H1 (cell line): ENCODE measurements at regions not wholly inside any gene's neighbourhood (a gene's known extent, or its start where the extent isn't known, plus 50 kb on each side); places are given as distances from the start of the nearest gene placed in this dataset.

ENCODE experiments used
- CTCF ChIA-PET: fragments of 300-600 bp; sonication (Branson Sonifier 250); formaldehyde crosslinking; loops from one replicate; lab custom pipeline; 2021; ENCODE audit not compliant: partially characterized antibody; lab: Charles Lee
- POLR2A ChIA-PET: fragments of 300-600 bp; sonication (Branson Sonifier 250); formaldehyde crosslinking; loops from one replicate; lab custom pipeline; 2021; ENCODE audit warnings: inconsistent platforms; ENCODE audit not compliant: partially characterized antibody; lab: Charles Lee
- DNase-seq, 2 experiments: peaks; one replicate each; pipeline versions ENCODE4 v3.0.0 to v3.0.0-alpha.2; 2010 to 2022; ENCODE audit warnings: low spot score in 2 of 2, low read depth in 1 of 2, mixed read lengths in 1 of 2
- FAIRE-seq: peaks from 2 replicates; lab custom pipeline; 2011; peaks lifted over from hg19 to GRCh38; lab: Jason Lieb, UNC
- H2AFZ ChIP-seq: 2 replicates; pipeline ENCODE4 v1.8.1; 2012; ENCODE audit warnings: low read length, inconsistent platforms
- H2AK5ac ChIP-seq: 2 replicates; pipeline ENCODE4 v1.6.1; 2013; ENCODE audit warnings: low read depth, low read length
- H2BK120ac ChIP-seq: replicated peaks from 2 replicates; pipeline ENCODE3; 2013; ENCODE audit warnings: low read depth, low read length, inconsistent platforms
- H2BK12ac ChIP-seq: 2 replicates; pipeline ENCODE4 v1.6.1; 2013; ENCODE audit warnings: low read depth, low read length
- H2BK15ac ChIP-seq: 2 replicates; pipeline ENCODE4 v1.6.1; 2013; ENCODE audit warnings: low read length
- H2BK20ac ChIP-seq: 2 replicates; pipeline ENCODE4 v1.6.1; 2013; ENCODE audit warnings: low read length
- H2BK5ac ChIP-seq: 2 replicates; pipeline ENCODE4 v1.6.1; 2013; ENCODE audit warnings: low read depth, low read length
- H3K14ac ChIP-seq: 2 replicates; pipeline ENCODE4 v1.6.1; 2013; ENCODE audit warnings: inconsistent platforms; ENCODE audit not compliant: insufficient read length
- H3K18ac ChIP-seq: 2 replicates; pipeline ENCODE4 v1.6.1; 2013; ENCODE audit warnings: low read length; ENCODE audit errors: extremely low read depth
- H3K23ac ChIP-seq: 2 replicates; pipeline ENCODE4 v1.6.1; 2013; ENCODE audit warnings: inconsistent platforms; ENCODE audit not compliant: insufficient read length
- H3K23me2 ChIP-seq: 2 replicates; pipeline ENCODE4 v1.6.1; 2013; ENCODE audit warnings: low read depth, low read length
- H3K27ac ChIP-seq: 2 replicates; pipeline ENCODE4 v1.6.1; 2011; ENCODE audit warnings: low read depth, low read length, inconsistent platforms
- H3K27me3 ChIP-seq, 4 experiments: replicated peaks in 1 of 4; 1 replicate in 1 of 4; 2 replicates in 3 of 4; pipeline versions ENCODE4 v1.6.1 to v1.8.1; 2011 to 2013; ENCODE audit warnings: low read length in 3 of 4, mild to moderate bottlenecking in 3 of 4, inconsistent platforms in 2 of 4, mixed read lengths in 2 of 4, moderate library complexity in 1 of 4; ENCODE audit not compliant: control insufficient read depth in 3 of 4, insufficient read depth in 3 of 4; ENCODE audit errors: extremely low read depth in 1 of 4
- H3K36me3 ChIP-seq, 4 experiments: 2 replicates each; pipeline versions ENCODE4 v1.6.1 to v1.8.1; 2011 to 2013; ENCODE audit warnings: mild to moderate bottlenecking in 4 of 4, low read length in 3 of 4, moderate library complexity in 2 of 4, control low read depth in 1 of 4, inconsistent platforms in 1 of 4; ENCODE audit not compliant: insufficient read depth in 4 of 4, control insufficient read depth in 2 of 4
- H3K4ac ChIP-seq: replicated peaks from 2 replicates; pipeline ENCODE3; 2013; ENCODE audit warnings: low read length, low read depth, mixed read lengths, inconsistent platforms; ENCODE audit not compliant: insufficient read length
- H3K4me1 ChIP-seq, 4 experiments: replicated peaks in 1 of 4; 1 replicate in 1 of 4; 2 replicates in 3 of 4; pipeline versions ENCODE4 v1.6.1 to v1.8.1; 2011 to 2013; ENCODE audit warnings: low read length in 3 of 4, inconsistent platforms in 2 of 4, mixed read lengths in 1 of 4; ENCODE audit not compliant: insufficient read depth in 4 of 4, control insufficient read depth in 3 of 4
- H3K4me2 ChIP-seq, 2 experiments: 2 replicates each; pipeline versions ENCODE4 v1.6.1 to v1.8.1; 2011 to 2013; ENCODE audit warnings: low read depth in 2 of 2, low read length in 2 of 2, control low read depth in 1 of 2, inconsistent platforms in 1 of 2, mild to moderate bottlenecking in 1 of 2; ENCODE audit not compliant: insufficient read depth in 1 of 2
- H3K4me3 ChIP-seq, 4 experiments: fragments of 200-600, 300-600 bp in 1 of 4; sonication (generic), shearing (Covaris generic), sonication (Bioruptor Twin) in 1 of 4; 2 replicates each; pipeline versions ENCODE4 v1.5.1 to v1.8.1; 2011 to 2016; ENCODE audit warnings: low read length in 4 of 4, low read depth in 3 of 4, control low read depth in 2 of 4, inconsistent platforms in 2 of 4, mild to moderate bottlenecking in 2 of 4, mixed read lengths in 1 of 4, moderate library complexity in 1 of 4; ENCODE audit not compliant: insufficient read depth in 2 of 4; ENCODE audit errors: extremely low read depth in 1 of 4
- H3K56ac ChIP-seq: replicated peaks from 2 replicates; pipeline ENCODE3; 2013; ENCODE audit warnings: low read depth, mild to moderate bottlenecking, mixed read lengths, low read length, inconsistent platforms; ENCODE audit not compliant: insufficient read length
- H3K79me1 ChIP-seq: 2 replicates; pipeline ENCODE4 v1.6.1; 2013; ENCODE audit warnings: low read depth, low read length, control low read depth
- H3K79me2 ChIP-seq, 2 experiments: 2 replicates each; pipeline versions ENCODE4 v1.6.1 to v1.8.1; 2012 to 2013; ENCODE audit warnings: low read length in 2 of 2, mild to moderate bottlenecking in 2 of 2, inconsistent platforms in 1 of 2; ENCODE audit not compliant: insufficient read depth in 2 of 2, control insufficient read depth in 1 of 2
- H3K9ac ChIP-seq, 4 experiments: replicated peaks in 1 of 4; 1 replicate in 1 of 4; 2 replicates in 3 of 4; pipeline versions ENCODE4 v1.6.1 to v1.8.1; 2011 to 2013; ENCODE audit warnings: low read depth in 3 of 4, low read length in 3 of 4, control low read depth in 2 of 4, mild to moderate bottlenecking in 2 of 4, moderate library complexity in 2 of 4, inconsistent platforms in 1 of 4; ENCODE audit errors: extremely low read depth in 1 of 4
- H3K9me3 ChIP-seq, 2 experiments: 2 replicates each; pipeline versions ENCODE4 v1.6.1 to v1.8.1; 2012 to 2013; ENCODE audit warnings: mild to moderate bottlenecking in 2 of 2, moderate library complexity in 2 of 2, control low read depth in 1 of 2, inconsistent platforms in 1 of 2, low read depth in 1 of 2, low read length in 1 of 2, mixed read lengths in 1 of 2; ENCODE audit not compliant: insufficient read depth in 2 of 2
- H4K20me1 ChIP-seq, 2 experiments: replicated peaks in 1 of 2; 2 replicates each; pipeline versions ENCODE3 to v1.8.1; 2011 to 2013; ENCODE audit warnings: inconsistent platforms in 2 of 2, low read length in 2 of 2, mild to moderate bottlenecking in 1 of 2; ENCODE audit not compliant: insufficient read depth in 2 of 2, control insufficient read depth in 1 of 2
- H4K5ac ChIP-seq: 2 replicates; pipeline ENCODE4 v1.6.1; 2013; ENCODE audit warnings: low read length, low read depth, mixed read lengths, inconsistent platforms; ENCODE audit not compliant: insufficient read length
- H4K8ac ChIP-seq: 2 replicates; pipeline ENCODE4 v1.8.0; 2013; ENCODE audit warnings: mild to moderate bottlenecking, moderate library complexity, low read length, inconsistent platforms; ENCODE audit not compliant: insufficient read depth; ENCODE audit errors: extremely low read depth
- H4K91ac ChIP-seq: replicated peaks from 2 replicates; pipeline ENCODE3; 2013; ENCODE audit warnings: low read length, mixed read lengths, inconsistent platforms; ENCODE audit not compliant: insufficient read length
- MAFK ChIP-seq: IDR thresholded peaks from 2 replicates; pipeline ENCODE4 v1.6.1; 2012; ENCODE audit warnings: low read depth, mild to moderate bottlenecking, improper control_type of control experiment, low read length
- WGBS, 2 experiments: shearing (Covaris generic) in 1 of 2; methylation state at CpG; one replicate each; pipeline versions ENCODE4 v1.1.6 to v1.1.7; 2013 to 2015; ENCODE audit warnings: low lambda C conversion rate in 2 of 2, mixed read lengths in 2 of 2, inconsistent platforms in 1 of 2, low coverage in 1 of 2, missing lambda C conversion rate in 1 of 2; ENCODE audit not compliant: insufficient replicate concordance in 2 of 2, insufficient coverage in 1 of 2, insufficient read length in 1 of 2; ENCODE audit errors: extremely low coverage in 1 of 2, missing lambda C conversion rate in 1 of 2; 5-methylcytosine and 5-hydroxymethylcytosine counted together

DNA sequence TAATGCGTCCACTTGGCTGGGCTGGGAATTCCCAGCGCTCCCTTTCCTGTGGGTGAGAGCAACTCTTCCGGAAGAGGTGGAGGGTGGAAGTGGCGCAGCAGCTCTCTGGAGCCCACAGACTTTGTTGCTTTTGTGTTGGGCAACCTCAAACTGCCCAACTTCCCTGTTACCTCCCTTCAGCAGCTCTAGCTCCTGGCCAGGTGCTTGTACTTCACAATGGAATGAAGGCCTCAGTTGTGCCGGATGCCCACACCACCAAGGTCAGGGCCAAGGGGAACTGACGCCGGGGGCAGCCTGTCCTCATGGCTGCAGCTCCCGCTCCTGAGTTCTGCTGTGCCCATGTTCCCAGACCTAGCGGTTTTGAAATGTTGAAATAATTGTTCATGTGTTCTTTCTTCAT lies 322.9 kb downstream of the GALR1 start:
- no peak overlapping the region for H2AK5ac ChIP-seq
- no peak for DNase-seq
- H4K8ac ChIP-seq: no peak overlapping the region
- no peaks in the 10 kb centered on the region for H3K36me3 ChIP-seq
- TF ChIP-seq MAFK: no peak
- no peak overlapping the region for H2BK120ac ChIP-seq
- H3K79me1 ChIP-seq: no peaks in the 10 kb centered on the region
- H3K4me3 ChIP-seq: no peak overlapping the region
- no peak overlapping the region for H2BK12ac ChIP-seq
- no peak overlapping the region for H2BK20ac ChIP-seq
- no peak overlapping the region for H3K14ac ChIP-seq
- ChIA-PET CTCF (interaction anchor here (1.7 kb wide), 1 partner anchor 9 kb away, joined by 4 read pairs; no protein-coding TSS in a partner anchor), POLR2A (interaction anchor here (0.7 kb wide), 1 partner anchor 11 kb away, joined by 3 read pairs; no protein-coding TSS in a partner anchor)
- no peaks in the 10 kb centered on the region for H3K23me2 ChIP-seq
- no peak overlapping the region for H4K91ac ChIP-seq
- H2AFZ ChIP-seq: no peak overlapping the region
- H2BK5ac ChIP-seq: no peak overlapping the region
- H3K4me1 ChIP-seq: no peaks in the 10 kb centered on the region
- H3K23ac ChIP-seq: no peak overlapping the region
- H4K5ac ChIP-seq: no peak overlapping the region
- H2BK15ac ChIP-seq: no peak overlapping the region
- peaks cover 9 to 11% of the 10 kb centered on the region in 2 experiments; a peak in 3 of 4 replicates for H3K9me3 ChIP-seq
- H3K4me2 ChIP-seq: no peak overlapping the region
- no peaks in the 10 kb centered on the region for H3K27me3 ChIP-seq
- no peak overlapping the region for H3K56ac ChIP-seq
- H3K9ac ChIP-seq: no peak overlapping the region
- H3K27ac ChIP-seq: no peak overlapping the region
- H3K4ac ChIP-seq: no peak overlapping the region
- no peak overlapping the region for H3K18ac ChIP-seq
- no peak for FAIRE-seq
- 93% methylated on average over 9 of the region's 9 CpGs; no CpG with 5 or more reads in 1 of the 2 experiments for WGBS, 2 experiments
- H4K20me1 ChIP-seq: no peaks in the 10 kb centered on the region
- no peaks in the 10 kb centered on the region for H3K79me2 ChIP-seq
